GM19397 (cell line): ENCODE measurements at regions not wholly inside any gene's neighbourhood (a gene's known extent, or its start where the extent isn't known, plus 50 kb on each side); places are given as distances from the start of the nearest gene placed in this dataset.
"Not testable (repeated sequence)": the region's sequence is repeated elsewhere in the genome, so short reads cannot be mapped to it uniquely, and the experiment has no call there.

Experiments used
- ATAC-seq: cut with Tn5 transposase; IDR thresholded peaks from one replicate; pipeline ENCODE4 v1.9.1; 2021; ENCODE audit warnings: mild to moderate bottlenecking, moderate library complexity; ENCODE audit not compliant: unreplicated experiment

DNA sequence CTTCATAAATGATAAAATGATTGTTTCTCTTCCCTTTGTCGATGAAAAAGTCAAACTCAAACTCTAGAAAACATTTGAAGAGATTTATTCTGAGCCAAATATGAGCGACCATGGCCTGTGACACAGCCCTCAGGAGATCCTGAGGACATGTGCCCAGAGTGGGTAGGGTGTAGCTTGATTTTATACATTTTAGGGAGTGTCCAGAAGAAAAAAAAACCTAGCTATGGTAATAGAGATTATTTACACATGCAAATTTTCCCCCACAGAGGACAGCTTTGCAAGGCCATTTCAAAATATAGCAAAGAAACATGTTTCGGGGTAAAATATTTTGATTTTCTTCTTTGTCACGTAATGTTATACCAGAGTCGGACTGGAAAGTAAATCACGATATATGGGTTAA is 92.4 kb upstream of the TRIB2 start:
- no peak for ATAC-seq

DNA sequence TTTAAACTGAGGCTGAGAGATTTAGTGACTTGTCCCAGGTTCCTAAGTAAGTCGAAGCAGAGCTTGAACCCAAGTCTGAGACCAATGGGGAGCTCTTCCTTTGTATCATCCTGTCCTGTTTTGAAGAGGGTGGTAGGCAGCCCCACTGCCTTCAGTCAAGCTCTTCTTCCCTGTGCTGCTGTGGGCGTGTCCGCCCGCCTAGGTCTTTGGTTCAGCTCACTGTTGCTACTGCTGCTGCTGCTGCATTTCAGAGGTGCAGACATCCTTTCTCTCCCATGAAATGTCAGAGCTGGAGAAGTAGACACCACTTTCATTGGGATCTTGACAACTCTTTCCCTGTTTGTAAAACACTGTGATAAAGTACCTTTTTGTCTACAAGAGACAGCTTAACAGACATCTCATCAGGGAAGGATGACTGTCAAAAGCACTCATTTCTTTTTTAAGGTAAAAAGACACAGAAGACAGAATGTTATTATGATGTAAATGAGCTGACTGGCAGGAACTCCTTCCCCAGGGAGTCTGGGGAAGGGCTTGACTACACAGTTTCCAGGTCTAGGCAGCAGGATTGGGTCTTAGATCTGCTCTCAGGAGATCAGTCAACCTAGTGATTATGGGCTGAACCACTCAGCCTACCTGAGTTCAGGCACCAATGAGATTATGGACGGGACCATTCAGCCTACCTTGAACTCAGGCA is 91.7 kb upstream of the TRIB2 start:
- no peak for ATAC-seq

DNA sequence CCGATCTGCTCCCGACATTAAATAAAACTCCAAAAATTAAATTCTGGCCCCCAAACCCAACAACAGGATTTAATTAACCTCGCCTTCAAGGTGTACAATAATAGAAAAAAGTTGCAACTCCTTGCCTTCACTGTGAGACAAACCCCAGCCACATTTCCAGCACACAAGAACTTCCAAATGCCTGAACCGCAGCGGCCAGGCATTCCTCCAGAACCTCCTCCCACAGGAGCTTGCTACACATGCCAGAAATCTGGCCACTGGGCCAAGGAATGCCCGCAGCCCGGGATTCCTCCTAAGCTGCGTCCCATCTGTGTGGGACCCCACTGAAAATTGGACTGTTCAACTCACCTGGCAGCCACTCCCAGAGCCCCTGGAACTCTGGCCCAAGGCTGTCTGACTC is 88.2 kb upstream of the TRIB2 start:
- not testable (repeated sequence) for ATAC-seq

DNA sequence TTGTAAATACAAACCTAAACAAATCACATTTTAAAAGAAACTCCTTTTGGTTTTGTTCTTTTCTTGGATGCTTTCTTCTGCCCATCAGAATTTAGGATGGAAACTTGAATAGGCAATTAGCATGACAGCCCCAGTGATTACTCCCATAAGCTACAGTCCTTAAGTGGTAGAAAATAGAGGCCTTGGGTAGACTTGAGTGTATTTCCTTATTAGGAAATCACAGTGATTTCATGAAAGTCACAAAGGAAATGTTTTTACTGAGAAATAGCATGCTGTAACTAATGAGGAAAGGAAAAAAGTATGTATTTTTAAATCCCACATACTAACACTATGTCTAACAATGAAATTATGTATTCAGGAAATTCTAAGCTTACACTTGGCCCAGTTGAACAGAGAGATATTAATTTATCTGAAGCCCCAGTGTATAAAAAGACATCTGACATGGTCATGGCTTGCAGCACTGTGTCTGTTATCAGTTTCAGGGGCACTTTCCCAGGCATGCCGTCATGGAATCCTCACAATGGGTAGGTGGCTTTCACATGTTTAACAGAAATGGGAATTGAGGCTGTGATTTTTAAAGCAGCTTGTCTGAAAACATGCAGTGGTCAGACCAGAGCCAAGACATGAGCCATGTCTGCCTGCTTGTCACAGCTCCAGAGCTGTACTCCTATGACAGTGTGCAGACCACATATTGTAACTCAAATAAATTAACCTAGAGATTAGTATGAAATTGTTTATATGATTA is 79.7 kb upstream of the TRIB2 start:
- ATAC-seq, result no peak

DNA sequence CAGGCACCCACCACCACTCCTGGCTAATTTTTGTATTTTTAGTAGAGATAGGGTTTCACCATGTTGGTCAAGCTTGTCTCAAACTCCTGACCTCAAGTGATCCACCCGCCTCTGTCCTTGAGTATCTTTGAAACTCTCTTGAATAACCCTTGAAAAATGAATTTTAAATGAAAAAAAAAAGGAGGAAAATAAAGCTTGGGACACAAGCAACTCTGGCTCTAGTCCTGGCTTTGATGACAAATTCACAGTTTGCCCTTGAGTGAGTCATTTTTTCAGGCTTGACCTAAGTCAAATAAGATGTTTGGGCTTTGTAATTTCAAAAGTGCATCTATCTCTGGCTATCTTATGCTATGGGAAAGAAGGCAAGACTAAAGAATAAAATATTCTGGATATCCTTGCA is 79.0 kb upstream of the TRIB2 start:
- no peak for ATAC-seq

DNA sequence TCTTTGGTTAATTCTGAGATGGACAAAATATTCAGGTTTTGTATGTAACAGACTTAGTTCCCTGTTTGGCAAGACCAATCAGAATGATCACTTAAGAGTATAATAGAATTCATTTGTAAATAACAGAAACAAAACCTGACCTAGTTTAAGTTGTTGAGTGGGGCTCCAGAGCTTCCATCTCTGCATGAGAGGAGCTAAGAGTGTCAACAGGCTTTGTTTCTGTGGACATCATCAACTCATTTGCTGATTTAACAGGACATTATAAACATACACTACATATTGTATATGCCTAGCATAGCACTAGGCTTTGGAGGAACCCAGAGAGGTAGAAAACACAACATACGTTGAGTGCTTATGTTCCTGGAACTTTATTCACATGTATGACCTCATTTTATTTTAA is 75.3 kb upstream of the TRIB2 start:
- ATAC-seq, result no peak

DNA sequence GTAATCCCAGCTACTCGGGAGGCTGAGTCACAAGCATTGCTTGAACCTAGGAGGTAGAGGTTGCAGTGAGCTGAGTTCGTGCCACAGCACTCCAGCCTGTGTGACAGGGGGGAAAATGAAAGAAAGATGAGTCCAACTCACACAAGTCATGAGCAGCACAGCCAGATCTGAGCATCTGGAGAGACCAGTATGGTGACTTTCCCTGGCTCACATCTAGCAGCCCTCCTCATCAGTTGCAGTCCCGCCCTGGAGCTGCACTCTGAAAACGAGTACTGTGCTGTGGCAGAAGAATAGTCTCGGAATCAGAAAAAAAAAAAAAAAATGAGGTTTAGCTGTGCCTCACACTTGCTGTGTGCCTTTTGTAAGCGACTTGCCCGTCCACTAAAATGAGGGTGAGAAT is 74.4 kb upstream of the TRIB2 start:
- no peak for ATAC-seq

DNA sequence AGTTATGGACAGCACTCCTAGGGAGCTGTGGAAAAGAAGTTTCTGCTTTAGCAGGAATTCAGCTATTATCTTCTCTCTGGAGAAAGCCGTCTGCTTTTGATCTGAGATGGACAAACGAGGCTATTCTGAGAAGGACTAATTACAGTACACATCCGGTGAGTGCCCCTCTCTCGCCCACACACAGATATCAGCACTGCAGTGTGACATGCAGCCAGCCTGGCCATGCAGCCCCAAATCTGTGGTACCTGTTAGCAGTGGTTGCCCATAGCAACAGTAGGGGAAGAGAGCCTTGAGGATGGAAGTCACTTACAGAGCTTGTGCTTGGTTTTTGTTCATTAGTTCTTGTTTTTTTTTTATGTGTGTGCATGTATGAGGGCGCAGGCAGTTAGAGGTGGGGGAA is 73.9 kb upstream of the TRIB2 start:
- ATAC-seq, result no peak

DNA sequence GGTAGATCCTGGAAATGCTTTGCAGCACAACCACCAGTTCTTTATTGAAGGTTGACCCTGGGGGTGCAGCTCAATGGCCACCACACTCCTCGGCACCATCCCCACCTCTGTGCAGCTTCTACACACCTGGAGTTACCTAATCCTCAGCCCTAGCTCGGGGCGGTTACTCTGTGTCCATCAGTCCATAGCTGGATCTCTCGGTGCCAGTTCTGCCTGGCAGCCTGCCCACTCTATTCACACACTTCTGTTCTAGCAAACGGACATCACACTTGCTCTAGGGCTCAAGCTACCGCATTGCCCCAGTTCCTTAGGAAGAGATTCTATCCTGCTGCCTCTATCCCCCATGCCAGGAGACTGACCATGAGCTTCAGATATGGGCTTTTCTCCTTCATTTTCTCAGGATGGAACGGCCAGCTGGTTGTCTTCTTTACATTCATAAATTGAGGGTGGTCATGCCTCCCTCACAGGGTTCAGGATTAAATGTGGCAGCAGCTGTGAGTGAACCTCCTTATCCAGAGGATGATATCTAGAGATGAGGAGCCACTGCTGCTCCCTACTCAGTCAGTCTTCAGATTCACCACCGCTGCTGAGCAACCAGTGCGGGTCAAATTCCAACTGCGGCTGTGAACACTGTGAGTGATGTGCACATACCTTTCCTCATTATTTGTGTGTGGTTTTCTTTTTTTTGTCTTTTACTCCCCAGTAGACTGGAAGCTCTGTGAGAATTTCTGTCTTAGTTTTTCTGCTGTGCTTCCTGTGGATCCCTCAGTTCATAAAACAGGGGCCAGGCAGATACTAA is 66.9 kb upstream of the TRIB2 start:
- no peak for ATAC-seq

DNA sequence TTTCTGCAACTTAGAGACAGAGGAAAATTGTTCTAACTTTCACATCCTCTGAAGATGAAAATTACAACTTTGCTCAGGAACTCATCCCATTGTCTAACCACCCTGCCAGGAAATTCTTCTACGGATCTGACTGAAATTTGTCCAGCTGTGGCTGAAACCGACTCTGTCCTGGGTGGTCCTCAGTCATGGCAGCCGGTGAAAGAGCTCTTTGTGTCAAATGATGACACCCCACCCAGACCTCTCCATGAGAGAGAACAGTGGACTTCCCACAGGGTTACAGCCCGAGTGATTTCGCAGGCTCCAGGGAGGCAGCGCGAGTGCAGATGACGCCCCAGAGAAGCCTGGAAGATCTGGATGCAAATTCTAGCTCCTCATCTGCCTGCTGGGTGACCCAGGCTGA is 65.1 kb upstream of the TRIB2 start:
- no peak for ATAC-seq

DNA sequence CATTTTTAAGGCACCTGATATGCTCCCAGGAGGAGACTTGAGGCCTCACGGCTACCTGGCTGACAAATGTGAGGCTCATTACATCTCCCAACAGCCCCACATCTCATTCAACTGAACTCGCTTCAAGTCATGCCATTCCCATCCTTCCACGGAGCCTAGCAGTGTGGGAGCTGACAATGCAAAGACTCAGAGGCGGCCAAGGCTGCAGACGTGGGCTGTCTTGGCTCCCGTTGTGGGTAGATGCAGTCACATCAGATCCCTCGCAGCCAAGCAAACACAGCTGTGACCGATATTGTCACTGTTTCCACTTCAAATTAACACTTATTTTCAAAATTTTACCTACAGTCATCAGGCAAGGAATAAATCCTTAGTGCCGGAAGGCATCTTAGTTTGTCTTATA is 64.0 kb upstream of the TRIB2 start:
- ATAC-seq, result no peak

DNA sequence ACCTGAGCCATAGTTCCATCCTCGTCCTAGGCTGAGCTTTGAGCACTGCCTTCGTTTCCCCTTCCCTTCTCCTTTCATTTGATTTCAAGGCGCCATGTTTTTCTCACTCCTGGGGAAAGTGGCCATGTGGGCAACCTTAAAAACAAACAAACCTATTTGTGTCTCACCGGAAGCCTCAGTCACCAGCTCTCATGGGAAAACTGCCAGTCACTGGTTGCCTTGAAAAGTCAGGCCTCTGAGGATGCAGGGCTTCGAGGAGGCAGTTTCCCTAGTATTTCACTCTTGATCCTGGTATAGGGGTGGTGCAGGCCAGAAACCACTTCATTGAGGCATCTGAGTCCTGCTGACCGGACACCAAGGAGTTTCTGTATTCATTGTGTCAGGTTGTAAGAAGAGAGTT is 59.2 kb upstream of the TRIB2 start:
- no peak for ATAC-seq

DNA sequence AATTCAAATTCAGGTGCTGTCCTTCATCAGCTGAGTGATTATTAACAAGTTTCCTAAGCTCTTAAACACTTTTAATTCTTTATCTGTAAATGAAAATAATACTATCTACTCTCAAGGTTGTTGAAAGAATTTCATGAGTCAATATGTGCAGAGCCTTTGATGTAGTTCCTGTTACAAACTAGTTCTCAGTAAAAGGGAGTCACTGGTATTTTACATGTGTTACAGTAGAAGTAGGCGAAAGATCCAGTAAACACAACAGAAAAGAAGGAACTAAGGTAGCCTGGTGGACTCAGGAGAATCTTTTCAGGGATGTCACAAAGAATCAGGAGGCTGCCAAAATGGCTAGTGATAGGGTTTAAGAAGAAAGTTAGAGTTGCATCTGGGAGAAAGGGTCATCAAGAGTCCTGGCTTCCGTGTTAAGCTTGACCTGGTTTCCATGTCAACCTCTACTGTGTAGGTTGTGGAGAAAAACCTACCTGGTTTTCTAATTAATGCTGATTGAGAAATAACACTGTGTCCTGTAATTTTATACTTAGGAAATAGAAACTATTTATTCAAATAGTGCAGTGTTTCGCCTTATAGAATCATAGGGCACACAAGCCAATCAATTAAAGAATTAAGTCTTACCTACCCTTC is 58.3 kb upstream of the TRIB2 start:
- no peak for ATAC-seq

DNA sequence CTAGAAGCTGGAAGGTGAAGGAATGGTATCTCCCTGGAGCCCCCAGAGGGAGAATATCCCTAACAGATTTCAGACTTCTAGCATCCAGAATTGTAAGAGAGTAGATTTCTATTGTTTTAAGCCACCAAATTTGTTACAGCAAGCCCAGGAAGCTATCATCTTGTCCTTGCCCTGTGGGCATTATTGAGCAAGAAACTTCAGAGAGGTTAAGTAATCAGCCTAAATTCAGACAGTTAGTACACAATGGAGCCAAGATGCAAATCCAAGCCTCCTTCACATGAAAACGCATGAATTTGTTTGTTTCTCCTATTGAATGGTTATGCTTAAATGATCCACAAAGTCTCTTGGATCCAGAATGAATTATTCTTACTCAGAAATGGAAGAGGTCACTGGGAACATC is 55.2 kb upstream of the TRIB2 start:
- ATAC-seq, result no peak

DNA sequence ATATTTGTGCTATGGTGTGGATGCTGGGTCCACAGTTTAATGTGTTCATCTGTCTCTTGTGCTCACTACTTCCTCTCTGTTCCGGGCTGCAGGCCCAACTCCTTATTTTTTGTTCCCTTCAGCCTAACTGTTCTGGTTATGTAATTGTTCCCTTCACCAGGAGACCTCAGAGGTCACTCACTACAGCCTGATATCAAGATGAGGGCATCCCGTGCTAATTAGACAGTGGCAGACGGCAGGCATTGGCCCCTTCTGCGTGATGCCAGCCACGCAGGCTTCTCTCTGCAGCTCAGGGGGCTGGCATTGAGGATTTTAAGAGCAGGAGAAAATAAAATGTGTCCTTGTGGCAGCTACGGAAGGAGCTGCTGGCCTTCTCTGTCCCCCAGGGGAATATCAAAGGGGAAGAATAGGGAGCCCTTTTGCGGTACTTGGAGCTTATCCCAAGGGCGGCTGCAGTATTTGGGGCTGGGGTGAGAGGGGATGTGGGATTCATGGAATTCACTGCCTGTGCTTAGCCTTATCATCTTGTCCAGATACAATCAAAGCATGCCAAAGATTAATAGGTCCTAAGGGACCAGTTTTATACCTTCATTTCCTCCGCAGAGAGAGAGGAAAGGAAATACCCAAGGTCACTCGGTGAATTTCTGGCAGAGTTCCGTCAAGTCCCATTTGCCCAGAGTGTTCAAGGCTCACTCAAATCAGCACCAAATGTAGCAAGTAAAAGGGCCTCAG is 53.3 kb upstream of the TRIB2 start:
- no peak for ATAC-seq

DNA sequence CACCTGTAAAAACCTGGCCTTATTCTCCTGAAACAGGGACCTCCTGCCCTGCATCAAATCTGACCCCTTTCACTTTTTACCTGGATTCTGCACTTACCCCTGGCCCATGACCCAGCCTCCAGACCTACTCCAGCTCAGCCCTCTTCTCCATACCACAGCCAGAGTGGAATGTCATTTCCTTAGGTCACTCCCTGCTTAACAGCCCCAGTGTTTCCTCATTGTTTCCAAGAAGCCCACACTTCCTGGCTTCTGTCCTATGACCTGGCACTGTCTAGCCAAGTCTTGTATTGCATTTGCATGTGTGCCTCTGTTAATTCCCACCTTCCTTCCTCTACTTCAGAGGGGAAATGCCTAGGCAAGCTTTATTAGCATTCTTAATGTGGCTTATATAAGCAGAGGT is 51.4 kb upstream of the TRIB2 start:
- no peak for ATAC-seq

DNA sequence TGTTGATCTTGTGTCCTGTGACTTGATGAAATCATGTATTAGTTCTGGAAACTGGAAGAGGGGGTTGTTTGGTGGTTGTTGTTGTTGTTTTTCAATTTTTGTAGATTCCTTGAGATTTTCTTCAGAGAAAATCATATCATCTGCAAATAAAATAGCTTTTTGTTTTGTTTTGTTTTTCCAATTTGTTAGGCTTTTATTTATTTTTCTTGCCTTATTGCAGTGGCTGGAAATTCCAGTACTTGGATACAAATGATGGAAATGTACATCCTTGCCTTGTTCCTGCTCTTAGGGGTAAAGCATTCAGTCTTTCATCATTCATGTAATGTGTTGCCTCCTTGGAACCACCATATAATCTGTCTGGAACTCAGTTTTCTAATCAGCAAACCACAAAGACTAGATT is 50.3 kb upstream of the TRIB2 start:
- ATAC-seq, result no peak
